Effector memory CD4-positive, alpha-beta T cell (primary cell): ENCODE measurements at regions not wholly inside any gene's neighbourhood (a gene's known extent, or its start where the extent isn't known, plus 50 kb on each side); places are given as distances from the start of the nearest gene placed in this dataset.
"Not testable (repeated sequence)": the region's sequence is repeated elsewhere in the genome, so short reads cannot be mapped to it uniquely, and the experiment has no call there.

Source experiments
- DNase-seq, 3 donors: peaks; one replicate each; pipeline ENCODE4 v3.0.0-alpha.2; 2020
- H3K27ac ChIP-seq: 2 replicates; pipeline ENCODE4 v1.7.0; 2013; ENCODE audit warnings: mild to moderate bottlenecking, low read length, moderate library complexity; ENCODE audit not compliant: insufficient read depth, poor library complexity, severe bottlenecking
- H3K27me3 ChIP-seq: replicated peaks from 2 replicates; pipeline ENCODE4 v1.7.0; 2013; ENCODE audit warnings: mild to moderate bottlenecking, low read length; ENCODE audit not compliant: insufficient read depth, control insufficient read depth, poor library complexity, severe bottlenecking
- H3K36me3 ChIP-seq: 2 replicates; pipeline ENCODE4 v1.7.0; 2013; ENCODE audit warnings: mild to moderate bottlenecking, low read length, moderate library complexity; ENCODE audit not compliant: control insufficient read depth, insufficient read depth
- H3K4me1 ChIP-seq: 2 replicates; pipeline ENCODE4 v1.7.0; 2013; ENCODE audit warnings: low read length, mild to moderate bottlenecking; ENCODE audit not compliant: control insufficient read depth, insufficient read depth, poor library complexity, severe bottlenecking
- H3K4me3 ChIP-seq: 2 replicates; pipeline ENCODE4 v1.7.0; 2013; ENCODE audit warnings: low read length, low read depth, mild to moderate bottlenecking; ENCODE audit not compliant: insufficient read depth, poor library complexity, severe bottlenecking
- H3K9me3 ChIP-seq: 2 replicates; pipeline ENCODE4 v1.7.0; 2013; ENCODE audit warnings: mild to moderate bottlenecking, low read length, moderate library complexity; ENCODE audit not compliant: control insufficient read depth

- not testable (repeated sequence) for DNase-seq, H3K27me3 ChIP-seq, H3K27ac ChIP-seq, H3K9me3 ChIP-seq, H3K36me3 ChIP-seq, H3K4me1 ChIP-seq, H3K4me3 ChIP-seq
Observed at GRCh38 chr4:118576709-118577219, 108.4 kb upstream of the METTL14 start.

GRCh38 chr4:118585015-118585414, 100.2 kb upstream of the METTL14 start:
- no peak overlapping the region for H3K4me3 ChIP-seq

GRCh38 chr4:118586357-118586790, 98.8 kb upstream of the METTL14 start:
- Histone ChIP-seq H3K4me3 (no peak overlapping the region), H3K27me3 (no peaks in the 10 kb centered on the region), H3K36me3 (no peaks in the 10 kb centered on the region), H3K9me3 (no peaks in the 10 kb centered on the region), H3K4me1 (no peaks in the 10 kb centered on the region), H3K27ac (no peak overlapping the region)
- no peak for DNase-seq

More at GRCh38 chr4:118585015-118585414, 100.2 kb upstream of the METTL14 start:
- H3K27me3 ChIP-seq = no peaks in the 10 kb centered on the region
- H3K4me1 ChIP-seq = no peaks in the 10 kb centered on the region
- H3K27ac ChIP-seq = no peak overlapping the region
- no peaks in the 10 kb centered on the region for H3K9me3 ChIP-seq
- H3K36me3 ChIP-seq = no peaks in the 10 kb centered on the region
- DNase-seq = no peak

- H3K36me3 ChIP-seq = no peaks in the 10 kb centered on the region
- H3K27ac ChIP-seq = no peak overlapping the region
- H3K9me3 ChIP-seq = no peaks in the 10 kb centered on the region
- no peak for DNase-seq
- H3K27me3 ChIP-seq = no peaks in the 10 kb centered on the region
- no peaks in the 10 kb centered on the region for H3K4me1 ChIP-seq
- no peak overlapping the region for H3K4me3 ChIP-seq
Observed at GRCh38 chr4:118587116-118587831, 97.9 kb upstream of the METTL14 start.

GRCh38 chr4:118587946-118588345, 97.2 kb upstream of the METTL14 start:
- Histone ChIP-seq H3K27me3 (no peaks in the 10 kb centered on the region), H3K4me3 (no peak overlapping the region), H3K36me3 (no peaks in the 10 kb centered on the region), H3K27ac (no peak overlapping the region), H3K4me1 (no peaks in the 10 kb centered on the region), H3K9me3 (no peaks in the 10 kb centered on the region)
- no peak for DNase-seq

- H3K27ac ChIP-seq = no peak overlapping the region
- H3K4me1 ChIP-seq = no peaks in the 10 kb centered on the region
- H3K27me3 ChIP-seq = no peaks in the 10 kb centered on the region
- no peaks in the 10 kb centered on the region for H3K36me3 ChIP-seq
- no peaks in the 10 kb centered on the region for H3K9me3 ChIP-seq
- no peak for DNase-seq
- H3K4me3 ChIP-seq = no peak overlapping the region
Observed at GRCh38 chr4:118589471-118590055, 95.6 kb upstream of the METTL14 start.

- H3K27me3 ChIP-seq, H3K4me1 ChIP-seq, H3K9me3 ChIP-seq, H3K36me3 ChIP-seq: not testable (repeated sequence)
- DNase-seq = peak; percentile 93 to 97 (median 94)
- Histone ChIP-seq H3K4me3 (peak overlapping the region; percentile 54), H3K27ac (peak overlapping the region; percentile 77)
Observed at GRCh38 chr4:118591339-118592046, 93.7 kb upstream of the METTL14 start.

GRCh38 chr4:118592289-118592688, 92.9 kb upstream of the METTL14 start:
- not testable (repeated sequence) for DNase-seq, H3K36me3 ChIP-seq, H3K4me3 ChIP-seq, H3K27me3 ChIP-seq, H3K9me3 ChIP-seq, H3K4me1 ChIP-seq
- H3K27ac ChIP-seq = peak overlapping the region; percentile 77

GRCh38 chr4:118595883-118596282, 89.3 kb upstream of the METTL14 start:
- H3K36me3 ChIP-seq, H3K4me3 ChIP-seq, H3K4me1 ChIP-seq, H3K9me3 ChIP-seq, H3K27me3 ChIP-seq, DNase-seq, H3K27ac ChIP-seq: not testable (repeated sequence)

GRCh38 chr4:118625097-118625496, 60.1 kb upstream of the METTL14 start:
- H3K9me3 ChIP-seq, H3K27me3 ChIP-seq, H3K4me3 ChIP-seq, DNase-seq, H3K36me3 ChIP-seq, H3K27ac ChIP-seq, H3K4me1 ChIP-seq: not testable (repeated sequence)
